ENCODE measurements at regions not wholly inside any gene's neighbourhood (a gene's known extent, or its start where the extent isn't known, plus 50 kb on each side); places are given as distances from the start of the nearest gene placed in this dataset.
"Not testable (repeated sequence)": the region's sequence is repeated elsewhere in the genome, so short reads cannot be mapped to it uniquely, and the experiment has no call there.

DNA sequence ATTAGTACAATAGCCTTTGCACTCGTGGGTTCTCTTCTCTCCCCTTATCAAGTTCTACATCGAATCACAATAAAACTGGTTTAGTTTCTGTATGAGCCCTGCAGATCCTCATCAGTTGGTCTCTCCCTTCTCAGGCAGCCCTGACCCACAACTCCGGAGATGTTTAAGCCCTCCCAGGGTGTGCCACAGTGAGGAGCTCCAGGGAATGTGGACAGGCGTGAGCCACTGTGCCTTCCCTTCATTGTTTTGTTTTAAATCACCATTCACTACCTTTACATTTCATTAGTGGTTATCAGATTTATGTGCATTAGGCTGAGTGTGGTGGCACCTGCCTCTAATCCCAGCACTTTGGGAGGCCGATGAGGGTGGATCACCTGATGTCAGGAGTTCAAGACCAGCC lies 133.2 kb downstream of the LARP7 start:
- DNase-seq (ENCODE audit: low read depth in 1 of 2, low spot score in 1 of 2) = no peak

DNA sequence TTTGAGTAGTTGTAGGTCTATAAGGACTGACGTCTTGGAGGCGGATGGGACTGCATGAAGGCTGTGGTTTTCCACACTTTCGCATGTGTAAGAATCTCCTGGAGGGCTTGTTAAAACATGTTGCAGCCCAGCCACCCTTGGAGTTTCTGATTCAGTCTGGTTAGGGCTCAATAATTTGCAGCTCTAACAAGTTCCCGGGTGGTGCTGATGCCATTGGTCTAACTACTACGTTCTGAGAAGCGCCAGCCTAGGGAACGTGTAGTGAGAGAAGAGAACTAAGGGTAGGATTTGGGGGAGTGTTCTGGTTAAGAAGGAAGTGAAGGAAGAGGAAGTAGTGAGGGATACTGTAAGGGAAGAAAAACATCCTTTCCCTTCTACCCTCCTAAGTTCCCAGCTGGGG lies 138.9 kb downstream of the LARP7 start:
- DNase-seq (ENCODE audit: low read depth in 1 of 2, low spot score in 1 of 2) = no peak

DNA sequence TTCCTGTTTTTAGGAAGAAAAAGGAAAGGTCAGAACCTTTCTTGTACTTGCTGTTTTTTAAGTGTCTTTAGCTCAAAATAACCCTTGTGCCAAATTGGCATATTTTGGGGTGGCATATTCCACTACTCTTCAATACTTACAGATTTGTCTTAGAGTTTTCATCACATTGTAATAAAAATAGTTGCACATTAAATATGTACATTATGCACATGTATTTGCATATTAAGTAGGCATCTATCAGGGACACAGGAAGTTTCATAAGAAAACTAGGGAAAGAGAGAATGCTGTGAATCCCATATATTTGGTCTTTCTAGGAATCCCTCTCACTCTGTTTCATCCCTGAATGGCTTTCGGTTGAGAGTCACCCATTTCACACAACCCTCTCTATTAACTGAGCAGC lies 139.6 kb downstream of the LARP7 start:
- no peak for DNase-seq (ENCODE audit: low read depth in 1 of 2, low spot score in 1 of 2)

DNA sequence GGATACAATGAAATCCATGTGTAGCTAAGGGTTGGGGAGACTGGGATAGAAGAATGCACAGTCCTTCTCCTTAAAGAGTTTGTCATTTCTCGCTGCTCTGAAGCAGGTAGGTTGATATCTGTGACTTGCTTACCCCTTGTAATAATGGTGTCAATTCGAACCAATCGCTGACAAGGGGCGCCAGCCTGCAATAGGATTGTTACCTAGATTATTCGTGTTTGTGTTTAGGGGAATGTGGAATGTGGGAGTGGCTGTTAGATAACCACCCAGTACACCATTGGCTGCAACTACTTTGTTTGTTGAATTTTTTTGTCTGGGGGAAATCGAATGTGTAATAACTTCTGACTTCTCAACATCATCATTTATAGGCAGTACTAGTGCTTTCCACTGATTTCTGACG lies 141.6 kb downstream of the LARP7 start:
- DNase-seq (ENCODE audit: low read depth in 1 of 2, low spot score in 1 of 2) = no peak

DNA sequence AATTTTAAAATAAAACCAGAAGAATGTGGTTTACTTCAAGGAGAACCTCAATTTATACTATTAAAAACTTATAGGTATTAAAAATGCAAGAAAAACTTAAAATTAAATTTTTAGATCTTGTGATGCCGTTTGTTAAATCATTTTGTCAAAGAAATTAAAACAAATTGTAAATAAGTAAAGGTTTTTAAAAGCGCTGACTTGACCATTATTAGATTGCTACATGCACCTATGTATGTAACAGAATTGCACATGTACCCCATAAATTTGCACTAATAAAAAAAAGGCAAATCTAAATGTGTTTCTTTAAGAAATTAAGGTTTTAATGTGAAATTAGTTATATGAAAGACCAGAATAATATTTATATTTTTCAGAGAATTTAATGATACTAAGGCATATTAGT lies 156.1 kb downstream of the LARP7 start:
- no peak for DNase-seq (ENCODE audit: low read depth in 1 of 2, low spot score in 1 of 2)

DNA sequence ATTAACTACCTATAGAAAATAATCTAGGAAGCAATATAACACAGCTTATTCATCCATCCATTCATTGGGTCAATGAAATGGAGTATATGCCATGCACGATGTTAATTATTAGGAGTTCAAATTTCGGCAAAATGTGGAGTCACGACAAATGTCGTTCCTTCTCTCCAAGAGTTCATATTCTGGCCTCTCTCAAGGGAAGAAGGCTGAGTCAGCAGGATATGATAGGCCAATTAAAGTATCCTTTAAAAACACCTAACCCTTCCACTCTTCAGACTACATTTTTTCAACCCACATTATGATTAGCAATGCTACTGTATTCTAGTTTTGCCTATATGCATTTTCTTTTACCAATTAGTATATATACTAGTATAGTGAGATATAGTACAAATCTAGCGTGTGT lies 163.1 kb downstream of the LARP7 start:
- no peak for DNase-seq (ENCODE audit: low read depth in 1 of 2, low spot score in 1 of 2)

DNA sequence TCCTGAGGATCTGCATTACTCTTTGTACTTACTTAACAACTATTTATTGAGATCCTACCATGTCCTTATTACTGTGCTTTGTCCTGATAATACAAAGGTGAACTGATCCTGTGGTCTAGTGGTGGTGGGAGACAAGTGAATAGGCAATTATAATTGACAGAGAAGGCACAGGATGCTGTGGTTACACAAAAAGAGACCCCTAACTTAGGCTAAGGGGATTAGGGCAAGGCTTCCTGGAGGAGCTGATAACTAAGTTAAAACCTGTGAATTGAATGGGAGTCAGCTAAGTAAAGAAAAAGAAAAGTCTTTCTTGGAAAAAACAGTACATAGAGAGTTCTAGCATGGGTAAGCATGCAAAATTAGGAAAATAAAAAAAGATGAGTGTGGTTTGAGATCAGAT lies 164.4 kb downstream of the LARP7 start:
- no peak for DNase-seq (ENCODE audit: low read depth in 1 of 2, low spot score in 1 of 2)

DNA sequence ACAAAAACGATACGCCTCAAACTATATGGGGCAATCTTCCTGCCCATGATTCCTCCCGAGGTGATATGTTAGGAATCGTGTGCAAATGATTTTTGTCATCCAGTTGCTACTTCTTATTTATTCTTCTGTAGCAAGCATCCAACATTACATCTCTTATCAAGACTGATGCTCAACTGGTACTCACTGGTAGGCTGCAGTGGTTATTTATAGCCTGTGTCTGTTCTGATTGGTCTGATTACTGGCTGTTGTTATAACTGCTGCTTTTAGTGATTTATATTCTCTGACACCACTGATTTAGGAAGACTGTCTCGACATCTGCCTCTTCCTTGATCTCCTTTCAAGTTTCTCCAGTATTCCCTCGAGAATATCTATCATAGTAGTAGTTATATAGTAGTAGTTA lies 165.8 kb downstream of the LARP7 start:
- no peak for DNase-seq (ENCODE audit: low read depth in 1 of 2, low spot score in 1 of 2)

DNA sequence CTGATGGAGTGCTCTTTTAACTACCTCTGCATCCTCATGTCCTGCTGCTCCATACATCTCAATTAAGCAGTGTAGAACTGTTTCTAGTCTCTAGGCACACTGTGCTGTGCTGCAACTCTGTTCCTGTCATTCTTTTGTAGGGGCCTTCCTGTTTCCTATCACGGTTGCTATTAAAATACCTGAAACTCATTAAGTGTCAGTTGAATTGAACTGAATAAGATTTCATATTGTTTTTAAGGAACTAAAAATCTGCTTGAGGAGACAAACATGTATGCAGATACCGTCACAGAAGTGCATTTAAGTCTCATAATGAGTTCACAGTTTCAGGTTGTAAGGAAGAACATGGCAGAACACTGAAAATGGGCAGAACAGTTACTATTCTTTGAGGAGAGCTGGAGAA lies 170.1 kb downstream of the LARP7 start:
- no peak for DNase-seq (ENCODE audit: low read depth in 1 of 2, low spot score in 1 of 2)

DNA sequence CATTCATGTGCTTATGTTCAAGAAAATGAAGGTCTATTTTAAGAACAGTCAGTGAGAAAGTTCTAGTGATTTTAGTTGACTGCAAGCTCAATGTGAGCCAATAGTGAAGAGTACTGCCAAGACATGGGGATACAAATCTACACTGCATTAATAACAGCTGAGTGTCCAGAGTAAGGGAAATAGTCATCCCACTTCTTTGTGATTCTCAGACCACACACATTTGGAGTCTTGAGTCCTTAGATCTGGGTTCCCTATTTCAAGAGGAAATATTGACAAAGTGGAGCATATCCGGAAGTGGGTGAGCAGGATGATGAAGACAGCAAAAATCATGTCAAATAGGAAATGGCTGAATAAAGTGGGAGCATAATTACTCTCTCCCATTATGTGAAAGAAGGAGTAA lies 171.1 kb downstream of the LARP7 start:
- no peak for DNase-seq (ENCODE audit: low read depth in 1 of 2, low spot score in 1 of 2)

DNA sequence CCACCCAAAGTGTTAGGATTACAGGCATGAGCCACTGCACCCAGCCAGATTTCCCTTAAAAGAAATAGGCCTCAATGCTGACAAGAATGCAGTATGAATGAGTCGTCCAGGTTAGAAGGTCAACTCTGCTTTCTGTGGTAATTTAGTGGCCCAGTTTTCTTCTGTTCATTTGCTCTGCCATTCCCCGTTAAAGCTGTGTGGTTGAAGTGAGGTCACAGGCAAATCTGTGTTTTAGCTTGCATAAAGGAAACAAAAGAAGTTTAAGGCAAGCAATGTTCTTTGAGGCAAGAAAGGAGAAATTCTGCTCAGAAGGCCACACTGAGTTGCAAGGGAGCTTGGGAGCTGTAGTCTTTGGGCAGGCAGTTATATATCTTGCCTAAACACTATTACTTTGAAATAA lies 176.8 kb downstream of the LARP7 start:
- DNase-seq (ENCODE audit: low read depth in 1 of 2, low spot score in 1 of 2) = no peak

DNA sequence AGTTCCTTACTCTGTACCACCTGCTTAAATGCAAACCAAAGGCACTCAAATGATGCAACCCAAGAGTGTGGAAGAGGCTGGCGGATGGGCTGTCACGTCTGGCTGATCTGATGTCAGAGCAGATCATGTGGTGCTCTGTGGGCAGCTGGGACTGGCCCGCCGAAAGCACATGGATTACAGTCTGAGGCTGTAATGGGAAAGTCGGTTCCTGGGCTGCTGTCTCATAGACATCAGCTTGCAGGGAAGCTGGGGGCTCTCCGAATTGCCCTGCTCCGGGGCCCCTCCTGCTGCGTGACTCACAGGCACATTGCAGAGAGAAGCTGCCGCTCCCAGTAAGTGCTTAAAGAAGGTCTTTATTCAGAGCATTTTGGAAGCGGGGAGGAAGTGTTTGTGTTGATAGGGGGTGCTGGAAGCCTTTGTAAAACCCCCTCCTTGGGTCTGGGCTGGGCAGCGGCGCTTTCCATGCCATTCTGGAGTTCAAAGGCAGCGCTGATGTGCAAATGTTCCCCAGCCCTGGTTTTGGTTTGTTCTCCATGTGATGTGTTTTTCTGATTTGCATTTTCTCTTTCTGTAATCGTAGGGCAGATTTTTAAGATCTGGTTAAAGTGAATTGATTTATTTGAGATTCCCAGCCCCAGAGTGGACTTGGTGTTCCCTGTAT lies 181.1 kb downstream of the LARP7 start:
- DNase-seq (ENCODE audit: low read depth in 1 of 2, low spot score in 1 of 2) = peak in 1 of 2 donors; percentile 1

DNA sequence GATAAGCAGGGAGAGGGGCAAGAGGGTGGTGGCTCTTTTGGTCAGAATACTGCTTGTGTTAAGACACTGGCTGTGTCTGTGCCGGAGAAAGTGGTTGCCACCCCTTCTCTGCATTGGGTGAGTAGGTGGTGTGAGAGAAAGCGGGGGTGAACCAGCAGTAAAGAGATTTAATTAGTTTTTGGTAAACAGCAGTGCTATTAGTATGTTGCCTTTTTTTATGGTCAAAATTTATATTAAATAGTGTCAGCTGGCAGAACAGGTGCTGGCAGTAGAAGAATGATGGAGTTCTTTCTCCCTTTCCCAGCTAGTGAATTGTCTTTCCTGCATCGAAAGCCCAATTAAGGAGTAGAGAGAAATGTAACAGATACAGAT lies 181.6 kb downstream of the LARP7 start:
- no peak for DNase-seq (ENCODE audit: low read depth in 1 of 2, low spot score in 1 of 2)

DNA sequence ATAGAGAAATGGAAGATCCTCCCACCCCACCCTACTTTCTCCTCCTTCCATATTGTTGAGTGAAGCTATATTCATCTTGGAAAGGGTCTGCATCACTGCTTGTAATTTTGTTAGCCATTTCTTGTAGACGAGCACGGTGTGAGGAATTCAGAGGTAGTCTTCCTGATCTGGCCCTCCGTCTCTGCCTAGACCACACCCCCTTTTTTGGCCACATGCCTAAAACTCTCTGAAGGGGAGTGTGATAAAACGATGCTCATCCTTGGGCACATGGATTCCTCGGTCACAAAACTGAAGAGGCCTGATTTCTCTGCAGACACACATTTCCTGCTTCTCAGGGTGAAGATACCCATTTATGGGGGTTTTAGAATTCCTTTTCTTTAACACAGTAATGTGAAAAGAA lies 182.8 kb downstream of the LARP7 start:
- no peak for DNase-seq (ENCODE audit: low read depth in 1 of 2, low spot score in 1 of 2)

DNA sequence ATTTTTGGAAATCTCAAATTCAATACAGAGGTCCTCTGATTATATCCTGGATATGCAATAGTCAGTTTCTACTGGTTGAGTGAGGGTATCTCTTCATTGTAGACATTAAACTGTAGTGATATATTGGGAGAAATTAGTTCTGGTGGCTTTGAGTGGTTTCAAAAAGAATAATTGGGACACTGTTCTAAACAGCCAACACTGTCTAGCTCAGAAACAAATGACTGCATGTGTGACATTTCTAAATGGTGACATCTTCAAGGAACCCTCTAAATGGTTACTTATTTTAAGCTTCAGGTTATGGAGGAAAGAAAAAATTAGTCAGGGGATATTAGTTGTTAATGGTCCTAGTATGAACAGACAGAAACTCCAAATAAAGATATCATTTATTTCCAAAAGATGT lies 186.2 kb downstream of the LARP7 start:
- DNase-seq (ENCODE audit: low read depth in 1 of 2, low spot score in 1 of 2) = no peak

DNA sequence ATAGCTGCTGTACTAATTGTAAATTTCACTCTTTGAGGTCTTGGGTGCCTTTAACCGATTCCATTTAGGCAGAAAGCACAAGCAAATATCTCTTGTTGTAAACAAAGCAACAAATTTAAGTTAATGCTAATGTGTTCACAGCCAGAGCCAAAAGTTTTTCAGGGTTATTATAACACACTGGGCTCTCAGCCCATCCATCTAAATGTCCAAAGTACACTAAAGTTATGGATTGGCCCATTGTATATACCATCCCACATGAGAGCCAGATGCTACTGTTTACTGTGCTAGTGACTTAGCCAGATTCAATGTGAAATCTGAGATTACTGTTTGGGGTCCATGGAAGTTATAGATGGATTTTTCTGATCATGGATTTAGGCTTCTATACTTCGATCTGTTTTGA lies 186.7 kb downstream of the LARP7 start:
- DNase-seq (ENCODE audit: low read depth in 1 of 2, low spot score in 1 of 2) = no peak

DNA sequence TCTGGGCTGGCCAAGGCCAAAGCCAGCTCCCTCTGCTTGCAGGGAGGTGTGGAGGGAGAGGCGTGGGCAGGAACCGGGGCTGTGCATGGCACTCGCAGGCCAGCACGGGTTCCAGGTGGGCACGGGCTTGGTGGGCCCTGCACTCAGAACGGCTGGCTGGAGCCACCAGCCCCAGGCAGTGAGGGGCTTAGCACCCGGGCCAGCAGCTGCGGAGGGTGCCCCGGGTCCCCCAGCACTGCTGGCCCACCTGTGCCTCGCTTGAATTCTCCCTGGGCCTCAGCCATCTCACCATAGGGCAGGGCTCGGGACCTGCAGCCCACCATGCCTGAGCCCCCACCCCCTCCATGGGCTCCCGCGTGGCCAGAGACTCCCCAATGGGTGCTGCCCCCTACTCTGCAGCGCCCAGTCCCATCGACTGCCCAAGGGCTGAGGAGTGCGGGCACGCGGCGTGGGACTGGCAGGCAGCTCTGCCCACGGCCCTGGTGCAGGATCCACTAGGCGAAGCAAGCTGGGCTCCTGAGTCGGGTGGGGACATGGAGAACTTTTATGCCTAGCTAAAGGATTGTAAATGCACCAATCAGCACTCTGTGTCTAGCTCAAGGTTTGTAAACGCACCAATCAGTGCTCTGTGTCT lies 193.9 kb downstream of the LARP7 start:
- no peak for DNase-seq (ENCODE audit: low read depth in 1 of 2, low spot score in 1 of 2)

DNA sequence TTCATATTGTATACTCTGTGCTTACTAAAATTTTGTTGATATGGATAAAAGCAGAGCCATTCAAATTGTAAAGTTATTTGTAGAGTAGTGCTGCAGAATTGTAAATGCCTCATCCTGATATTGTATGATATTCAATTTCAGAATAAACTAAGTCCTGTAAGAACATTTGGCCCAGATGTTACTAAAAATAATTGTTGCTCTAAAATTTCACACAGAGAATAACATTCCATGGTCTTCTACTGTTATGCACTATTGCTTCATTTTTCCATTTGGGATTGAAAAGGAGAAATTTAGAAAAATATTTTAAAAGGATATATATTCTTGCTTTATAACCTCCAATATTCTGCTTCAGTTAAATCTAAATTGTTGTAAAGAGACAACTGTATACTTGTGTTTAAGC lies 195.6 kb downstream of the LARP7 start:
- no peak for DNase-seq (ENCODE audit: low read depth in 1 of 2, low spot score in 1 of 2)

DNA sequence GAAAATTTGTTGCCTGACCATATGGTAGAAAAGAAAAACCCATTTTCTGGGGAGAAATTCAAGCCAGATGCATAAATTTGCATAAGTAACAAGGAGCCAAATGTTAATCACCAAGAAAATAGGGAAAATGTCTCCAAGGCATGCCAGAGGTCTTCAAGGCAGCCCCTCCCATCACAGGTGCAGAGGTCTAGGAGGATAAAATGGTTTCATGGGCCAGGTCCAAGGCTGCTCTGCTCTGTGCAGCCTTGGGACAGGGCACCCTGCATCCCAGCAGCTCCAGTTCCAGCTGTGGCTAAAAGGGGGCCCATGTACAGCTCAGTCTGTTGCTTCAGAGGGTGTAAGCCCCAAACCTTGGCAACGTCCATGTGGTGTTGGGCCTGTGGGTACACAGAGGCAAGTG lies 200.0 kb downstream of the LARP7 start:
- no peak for DNase-seq (ENCODE audit: low read depth in 1 of 2, low spot score in 1 of 2)

DNA sequence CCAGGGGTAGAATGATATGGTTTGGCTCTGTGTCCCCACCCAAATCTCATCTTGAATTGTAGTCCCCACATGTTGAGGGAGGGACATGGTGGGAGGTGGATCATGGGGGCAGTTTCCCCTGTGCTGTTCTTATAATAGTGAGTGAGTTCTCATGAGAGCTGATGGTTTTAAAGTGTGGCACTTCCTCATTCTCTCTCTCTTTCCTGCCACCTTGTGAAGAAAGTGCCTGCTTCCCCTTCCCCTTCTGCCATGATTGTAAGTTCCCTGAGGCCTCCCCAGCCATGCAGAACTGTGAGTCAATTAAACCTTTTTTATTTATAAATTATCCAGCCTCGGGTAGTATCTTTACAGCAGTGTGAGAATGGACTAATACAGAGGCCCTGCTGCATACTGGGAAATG lies 201.1 kb downstream of the LARP7 start:
- not testable (repeated sequence) for DNase-seq (ENCODE audit: low read depth in 1 of 2, low spot score in 1 of 2)

DNA sequence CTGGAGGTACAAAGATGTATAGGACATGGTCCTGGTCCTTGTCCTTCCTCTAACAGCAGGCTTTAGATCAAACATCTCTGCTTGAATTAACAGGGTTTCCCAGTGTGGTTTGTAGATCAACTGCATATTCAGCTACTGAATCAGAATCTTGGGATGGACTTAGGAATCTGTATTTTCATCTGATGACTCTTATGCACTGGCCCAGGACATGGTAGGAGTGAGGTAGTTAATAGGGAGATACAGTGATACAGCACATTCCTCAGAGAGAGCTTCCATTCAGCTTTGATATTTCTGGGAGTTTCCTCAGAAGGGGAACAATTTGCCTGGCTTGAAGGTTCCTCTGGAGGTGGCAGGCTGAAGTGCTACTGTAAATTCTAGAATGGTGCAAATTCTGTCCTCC lies 203.1 kb downstream of the LARP7 start:
- no peak for DNase-seq (ENCODE audit: low read depth in 1 of 2, low spot score in 1 of 2)

DNA sequence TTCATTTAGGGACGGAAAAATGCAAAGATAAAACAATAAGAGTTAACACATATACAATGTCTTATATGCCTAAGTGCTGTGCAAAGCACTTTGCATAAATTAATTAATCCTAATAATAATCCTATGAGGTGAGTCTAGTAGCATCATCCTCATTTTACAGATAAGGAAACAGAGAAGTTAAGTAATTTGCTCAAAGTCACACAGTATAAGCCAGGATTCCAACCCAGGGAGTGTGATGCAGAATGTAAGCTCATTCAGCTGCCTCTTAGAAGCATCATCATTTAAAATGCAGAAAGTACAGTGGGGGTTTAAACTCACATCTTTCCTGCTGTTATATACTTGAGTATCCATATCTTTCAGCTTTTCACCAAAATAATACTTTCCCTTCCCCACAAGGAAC lies 203.7 kb downstream of the LARP7 start:
- DNase-seq (ENCODE audit: low read depth in 1 of 2, low spot score in 1 of 2) = no peak

DNA sequence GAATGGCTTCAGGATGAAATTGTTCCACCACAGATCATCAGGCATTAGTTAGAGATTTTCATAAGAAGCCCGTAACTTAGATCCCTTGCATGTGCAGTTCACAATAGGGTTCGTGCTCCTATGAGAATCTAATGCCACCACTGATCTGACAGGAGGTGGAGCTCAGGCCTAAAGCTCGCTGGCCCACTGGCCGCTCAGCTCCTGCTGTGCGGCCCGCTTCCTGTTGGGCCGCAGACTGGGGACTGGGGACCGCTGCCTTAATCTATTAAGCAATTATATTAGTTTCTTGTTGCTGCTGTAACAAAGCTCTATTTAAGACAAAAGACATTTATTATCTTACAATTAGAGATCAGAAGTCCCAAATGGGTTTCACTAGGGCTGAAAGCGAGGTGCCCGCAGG lies 205.6 kb downstream of the LARP7 start:
- no peak for DNase-seq (ENCODE audit: low read depth in 1 of 2, low spot score in 1 of 2)
